HEK293 (cell line): ENCODE measurements at regions not wholly inside any gene's neighbourhood (a gene's known extent, or its start where the extent isn't known, plus 50 kb on each side); places are given as distances from the start of the nearest gene placed in this dataset.
A peak's percentile ranks its signal among the peaks of the same experiment; 100 is the strongest.

Experiments used
- CTCF ChIA-PET: fragments of 350-600 bp; formaldehyde crosslinking; extraction: SDS; loops from one replicate; lab custom pipeline; 2021; ENCODE audit warnings: antibody characterized with exemption; lab: Yijun Ruan, JAX
- POLR2A ChIA-PET: fragments of 300-600 bp; formaldehyde crosslinking; extraction: SDS; loops from one replicate; lab custom pipeline; 2020; ENCODE audit warnings: antibody characterized with exemption, inconsistent platforms; lab: Yijun Ruan, JAX
- H3K27ac ChIP-seq: fragments of 200-500 bp; sonication (Bioruptor generic); 2 replicates; pipeline ENCODE4 v1.5.1; 2014; ENCODE audit warnings: low read depth, low read length, control low read depth, inconsistent platforms; ENCODE audit errors: extremely low read depth
- H3K36me3 ChIP-seq, 2 experiments: fragments of 200-500 bp in 1 of 2; sonication (Bioruptor generic) in 1 of 2; 1 replicate in 1 of 2; 2 replicates in 1 of 2; pipeline ENCODE4 v1.5.1; 2014 to 2017; ENCODE audit warnings: inconsistent platforms in 2 of 2, low read length in 2 of 2; ENCODE audit not compliant: control insufficient read depth in 2 of 2, insufficient read depth in 1 of 2
- H3K4me1 ChIP-seq: fragments of 200-500 bp; sonication (Bioruptor generic); 2 replicates; pipeline ENCODE4 v1.5.1; 2014; ENCODE audit warnings: mild to moderate bottlenecking, low read length, inconsistent platforms; ENCODE audit not compliant: control insufficient read depth, insufficient read depth
- H3K4me3 ChIP-seq: 2 replicates; pipeline ENCODE4 v1.5.1; 2011; ENCODE audit warnings: low read depth, mild to moderate bottlenecking, control low read depth, low read length, moderate library complexity
- H3K9me3 ChIP-seq: fragments of 200-500 bp; sonication (Bioruptor generic); 2 replicates; pipeline ENCODE4 v1.5.1; 2014; ENCODE audit warnings: low read depth, low read length, inconsistent platforms; ENCODE audit not compliant: control insufficient read depth, insufficient read depth
- ATF2 ChIP-seq: fragments of 450-650 bp; formaldehyde crosslinking; IDR thresholded peaks from 2 replicates; pipeline ENCODE4 v1.5.1; 2016; ENCODE audit warnings: missing biosample characterization, missing genetic modification characterization, low read depth
- HIC1 ChIP-seq: fragments of 450-650 bp; formaldehyde crosslinking; IDR thresholded peaks from 2 replicates; pipeline ENCODE4 v1.5.1; 2016; ENCODE audit warnings: missing biosample characterization, missing genetic modification characterization
- HOXC10 ChIP-seq: sonication (generic); formaldehyde crosslinking; IDR thresholded peaks from 2 replicates; pipeline ENCODE4 v1.8.1; 2023; ENCODE audit warnings: mild to moderate bottlenecking, missing genetic modification reagents
- KLF16 ChIP-seq: fragments of 450-650 bp; formaldehyde crosslinking; IDR thresholded peaks from 2 replicates; pipeline ENCODE4 v1.5.1; 2017; ENCODE audit warnings: missing biosample characterization, missing genetic modification characterization
- TCF7L2 ChIP-seq: IDR thresholded peaks from 2 replicates; pipeline ENCODE4 v1.6.1; 2011; ENCODE audit warnings: low read depth, mild to moderate bottlenecking, inconsistent platforms, low read length, moderate library complexity, borderline replicate concordance
- YY1 ChIP-seq: fragments of 450-650 bp; formaldehyde crosslinking; IDR thresholded peaks from 2 replicates; pipeline ENCODE4 v1.5.1; 2018; ENCODE audit warnings: missing biosample characterization, missing genetic modification characterization
- ZNF148 ChIP-seq: fragments of 450-650 bp; formaldehyde crosslinking; IDR thresholded peaks from 2 replicates; pipeline ENCODE4 v1.5.0; 2017; ENCODE audit warnings: missing biosample characterization, missing genetic modification characterization, borderline replicate concordance
- ZNF239 ChIP-seq: fragments of 450-650 bp; formaldehyde crosslinking; IDR thresholded peaks from 2 replicates; pipeline ENCODE4 v1.5.1; 2016; ENCODE audit warnings: missing biosample characterization, missing genetic modification characterization
- ZNF391 ChIP-seq: fragments of 450-650 bp; formaldehyde crosslinking; IDR thresholded peaks from 2 replicates; pipeline ENCODE4 v1.5.1; 2016; ENCODE audit warnings: low read depth, missing biosample characterization, missing genetic modification characterization, borderline replicate concordance
- ZNF394 ChIP-seq: fragments of 450-650 bp; formaldehyde crosslinking; IDR thresholded peaks from 2 replicates; pipeline ENCODE4 v1.5.1; 2016; ENCODE audit warnings: missing biosample characterization, missing genetic modification characterization, mild to moderate bottlenecking, moderate library complexity, borderline replicate concordance
- ZNF416 ChIP-seq: fragments of 450-650 bp; formaldehyde crosslinking; IDR thresholded peaks from 2 replicates; pipeline ENCODE4 v1.5.1; 2016; ENCODE audit warnings: missing biosample characterization, missing genetic modification characterization
- ZNF449 ChIP-seq: fragments of 450-650 bp; formaldehyde crosslinking; IDR thresholded peaks from 2 replicates; pipeline ENCODE4 v1.5.1; 2017; ENCODE audit warnings: missing biosample characterization, mild to moderate bottlenecking, missing genetic modification characterization, moderate library complexity
- ZNF558 ChIP-seq: fragments of 450-650 bp; formaldehyde crosslinking; IDR thresholded peaks from 2 replicates; pipeline ENCODE4 v1.5.1; 2016; ENCODE audit warnings: missing biosample characterization, missing genetic modification characterization
- ZNF629 ChIP-seq: fragments of 450-650 bp; formaldehyde crosslinking; IDR thresholded peaks from 2 replicates; pipeline ENCODE4 v1.5.1; 2017; ENCODE audit warnings: missing biosample characterization, missing genetic modification characterization
- ZSCAN18 ChIP-seq: fragments of 450-650 bp; formaldehyde crosslinking; IDR thresholded peaks from 2 replicates; pipeline ENCODE4 v1.5.1; 2016; ENCODE audit warnings: missing biosample characterization, missing genetic modification characterization

- no peaks in the 10 kb centered on the region for H3K36me3 ChIP-seq
- no peak overlapping the region for H3K27ac ChIP-seq
- no peak overlapping the region for H3K4me3 ChIP-seq
- 0 out of 2 replicates have a peak, but pooled peaks have one; percentile 37 for TF ChIP-seq ATF2 (tag by site-specific recombination)
- TF ChIP-seq ZNF416, result no peak
- no peak for TF ChIP-seq ZNF558 (tag by site-specific recombination)
- TF ChIP-seq ZNF239, result no peak
- H3K4me1 ChIP-seq, result no peaks in the 10 kb centered on the region
- H3K9me3 ChIP-seq, result no peaks in the 10 kb centered on the region
- CTCF ChIA-PET, result interaction anchor here (0.6 kb wide), 1 partner anchor 35 kb away, joined by 3 read pairs; no protein-coding TSS in a partner anchor
- POLR2A ChIA-PET, result no interaction called here
Measured at GRCh38 chr20:8078528-8078914, 53.5 kb upstream of the PLCB1 start.

GRCh38 chr20:8079976-8080375 is 52.1 kb upstream of the PLCB1 start:
- Histone ChIP-seq H3K4me1 (no peaks in the 10 kb centered on the region), H3K4me3 (no peak overlapping the region), H3K36me3 (no peaks in the 10 kb centered on the region), H3K9me3 (no peaks in the 10 kb centered on the region), H3K27ac (no peak overlapping the region)
- POLR2A ChIA-PET, result no interaction called here
- CTCF ChIA-PET, result interaction anchor here (1.0 kb wide), 1 partner anchor 17 kb away, joined by 4 read pairs; no protein-coding TSS in a partner anchor
- TF ChIP-seq YY1 (tag by site-specific recombination), result no peak
- no peak for TF ChIP-seq ZSCAN18 (tag by site-specific recombination)
- TF ChIP-seq ZNF629, result no peak
- TF ChIP-seq KLF16 (tag by site-specific recombination), result no peak
- no peak for TF ChIP-seq ZNF394
- TF ChIP-seq HOXC10 (CRISPR knock-in tag), result no peak
- TF ChIP-seq ZNF148, result no peak
- no peak for TF ChIP-seq ZNF449 (tag by site-specific recombination)
- no peak for TF ChIP-seq HIC1
- no peak for TF ChIP-seq TCF7L2
- TF ChIP-seq ZNF391 (tag by site-specific recombination), result no peak
